ENCODE measurements at regions not wholly inside any gene's neighbourhood (a gene's known extent, or its start where the extent isn't known, plus 50 kb on each side); places are given as distances from the start of the nearest gene placed in this dataset.

DNA sequence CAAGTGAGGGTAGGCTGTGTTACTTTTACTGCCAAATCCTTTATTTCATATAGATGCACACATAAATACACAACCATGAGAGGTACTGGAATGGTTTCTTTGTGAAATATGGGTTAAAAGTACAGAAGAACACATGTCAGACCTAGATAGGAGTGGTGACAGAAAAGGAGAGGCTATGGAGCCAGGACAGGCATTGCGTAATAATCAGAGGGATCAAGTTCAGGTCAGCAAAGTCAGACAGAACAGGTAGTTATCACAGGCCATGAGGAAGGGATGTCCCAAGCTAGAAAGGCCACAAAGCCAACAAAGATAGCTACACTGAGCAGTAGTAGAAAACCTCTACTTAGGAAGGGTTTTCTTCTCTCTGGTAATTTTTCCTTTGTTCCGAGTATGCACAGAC lies 272.6 kb downstream of the KCNN2 start:
- no peak for DNase-seq (ENCODE audit: low read depth)
- TF ChIP-seq, protein P1, sequence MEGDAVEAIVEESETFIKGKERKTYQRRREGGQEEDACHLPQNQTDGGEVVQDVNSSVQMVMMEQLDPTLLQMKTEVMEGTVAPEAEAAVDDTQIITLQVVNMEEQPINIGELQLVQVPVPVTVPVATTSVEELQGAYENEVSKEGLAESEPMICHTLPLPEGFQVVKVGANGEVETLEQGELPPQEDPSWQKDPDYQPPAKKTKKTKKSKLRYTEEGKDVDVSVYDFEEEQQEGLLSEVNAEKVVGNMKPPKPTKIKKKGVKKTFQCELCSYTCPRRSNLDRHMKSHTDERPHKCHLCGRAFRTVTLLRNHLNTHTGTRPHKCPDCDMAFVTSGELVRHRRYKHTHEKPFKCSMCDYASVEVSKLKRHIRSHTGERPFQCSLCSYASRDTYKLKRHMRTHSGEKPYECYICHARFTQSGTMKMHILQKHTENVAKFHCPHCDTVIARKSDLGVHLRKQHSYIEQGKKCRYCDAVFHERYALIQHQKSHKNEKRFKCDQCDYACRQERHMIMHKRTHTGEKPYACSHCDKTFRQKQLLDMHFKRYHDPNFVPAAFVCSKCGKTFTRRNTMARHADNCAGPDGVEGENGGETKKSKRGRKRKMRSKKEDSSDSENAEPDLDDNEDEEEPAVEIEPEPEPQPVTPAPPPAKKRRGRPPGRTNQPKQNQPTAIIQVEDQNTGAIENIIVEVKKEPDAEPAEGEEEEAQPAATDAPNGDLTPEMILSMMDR (conservative IDR thresholded peaks at IDR 0.05; ENCODE audit: control insufficient read depth, insufficient read depth, low read depth, low read length): no peak
- H3K4me3 ChIP-seq (ENCODE audit: control insufficient read depth, low read depth, low read length): no peak overlapping the region

DNA sequence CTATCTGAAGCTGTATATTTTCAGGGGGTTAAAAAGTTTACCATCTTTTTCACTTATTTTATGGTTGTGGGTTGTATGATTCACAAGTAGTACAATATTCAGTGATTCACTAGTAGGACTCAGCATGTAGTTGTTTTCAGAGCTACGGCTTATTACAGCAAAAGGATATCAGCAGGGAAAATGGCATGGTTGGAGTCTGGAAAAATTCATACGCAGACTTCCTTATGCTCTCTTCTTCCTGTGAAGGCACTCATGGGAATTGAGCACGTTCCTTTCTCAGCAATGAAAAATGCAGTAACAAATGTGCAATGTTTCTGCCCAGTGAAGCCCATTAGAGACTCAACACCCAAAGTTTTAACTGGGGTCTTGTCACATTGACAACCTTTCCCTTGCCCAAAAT lies 250.5 kb downstream of the KCNN2 start:
- TF ChIP-seq, protein P1 (conservative IDR thresholded peaks at IDR 0.05; ENCODE audit: control insufficient read depth, insufficient read depth, low read depth, low read length): no peak
- no peak overlapping the region for H3K4me3 ChIP-seq (ENCODE audit: control insufficient read depth, low read depth, low read length)
- peak; percentile 1 for DNase-seq (ENCODE audit: low read depth)

DNA sequence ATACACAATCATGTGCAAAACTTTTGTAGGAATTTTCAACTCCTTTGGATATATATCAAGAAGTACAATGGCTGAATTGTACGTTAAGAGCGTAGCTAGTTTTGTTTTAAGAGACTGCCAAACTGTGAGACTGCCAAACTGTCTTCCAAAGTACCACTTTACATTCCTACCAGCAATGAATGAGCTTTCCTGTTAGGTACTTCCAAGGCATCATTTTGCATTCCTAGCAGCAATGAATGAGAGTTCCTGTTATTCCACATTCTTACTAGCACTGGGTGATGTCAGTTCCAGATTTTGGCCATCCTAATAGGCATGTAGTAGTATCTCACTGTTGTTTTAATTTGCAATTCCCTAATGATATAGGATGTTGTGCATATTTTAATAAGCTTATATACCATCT lies 219.3 kb downstream of the KCNN2 start:
- DNase-seq (ENCODE audit: low read depth): no peak
- TF ChIP-seq, protein P1 (conservative IDR thresholded peaks at IDR 0.05; ENCODE audit: control insufficient read depth, insufficient read depth, low read depth, low read length): no peak

DNA sequence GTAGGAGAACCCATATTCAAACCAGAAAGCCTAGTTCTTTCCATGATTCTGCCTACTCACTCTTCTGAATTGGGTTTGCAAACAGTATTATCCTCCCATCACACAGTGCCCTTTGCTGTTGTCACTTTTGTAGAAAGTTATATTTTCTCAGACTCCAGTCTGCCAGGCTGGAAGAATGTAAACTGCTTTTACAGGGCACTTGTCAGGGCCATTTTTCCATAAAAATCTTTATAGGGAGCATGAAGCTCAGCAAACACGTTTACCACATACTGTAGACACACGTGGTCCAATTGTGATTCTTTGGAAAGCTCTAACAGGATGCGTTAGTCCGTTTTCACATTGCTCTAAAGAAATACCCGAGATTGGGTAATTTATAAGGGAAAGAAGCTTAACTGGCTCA lies 204.0 kb downstream of the KCNN2 start:
- no peak overlapping the region for H3K4me3 ChIP-seq (ENCODE audit: control insufficient read depth, low read depth, low read length)
- no peak for DNase-seq (ENCODE audit: low read depth)
- TF ChIP-seq, protein P1 (conservative IDR thresholded peaks at IDR 0.05; ENCODE audit: control insufficient read depth, insufficient read depth, low read depth, low read length): no peak

More for the DNA sequence above, 219.3 kb downstream of the KCNN2 start:
- no peak overlapping the region for H3K4me3 ChIP-seq (ENCODE audit: control insufficient read depth, low read depth, low read length)

DNA sequence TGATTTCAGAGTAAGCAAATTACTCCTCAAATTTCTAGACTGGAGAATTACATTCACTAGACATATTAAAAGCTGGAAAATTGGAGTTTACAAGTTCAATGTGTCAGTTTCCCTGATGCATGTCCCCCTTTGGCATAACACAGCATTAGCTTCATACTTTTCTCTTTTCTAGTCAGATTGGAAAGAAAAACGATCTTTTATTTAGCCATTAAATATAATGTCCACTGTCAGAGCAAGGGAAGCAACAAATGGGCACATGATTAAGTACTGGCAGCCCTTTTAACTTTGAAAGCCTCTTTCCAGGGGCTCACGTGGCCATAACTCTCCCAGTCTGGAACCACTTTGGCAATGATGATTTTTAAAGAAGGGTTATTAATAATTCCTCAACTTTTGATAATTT lies 203.3 kb downstream of the KCNN2 start:
- DNase-seq (ENCODE audit: low read depth): no peak
- TF ChIP-seq, protein P1 (conservative IDR thresholded peaks at IDR 0.05; ENCODE audit: control insufficient read depth, insufficient read depth, low read depth, low read length): no peak
- H3K4me3 ChIP-seq (ENCODE audit: control insufficient read depth, low read depth, low read length): no peak overlapping the region

DNA sequence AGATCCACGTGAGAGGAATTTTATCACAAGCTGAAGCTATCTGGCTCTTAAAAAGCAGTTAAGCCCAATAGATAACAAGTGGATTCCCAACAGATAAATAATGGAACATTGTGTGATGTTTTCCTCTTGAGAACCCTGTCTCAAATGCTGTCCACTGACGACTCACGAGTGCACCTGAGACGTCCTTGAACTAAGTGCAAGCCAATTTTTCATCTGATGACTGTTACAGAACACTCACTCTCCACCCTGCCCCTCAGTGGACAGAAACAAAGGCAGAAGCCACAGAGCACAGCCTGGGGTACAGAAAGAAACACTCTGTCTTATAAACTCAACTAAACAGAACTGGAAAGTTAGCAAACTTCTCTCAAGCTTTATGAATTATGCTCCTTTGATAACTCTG lies 199.5 kb downstream of the KCNN2 start:
- TF ChIP-seq, protein P1 (conservative IDR thresholded peaks at IDR 0.05; ENCODE audit: control insufficient read depth, insufficient read depth, low read depth, low read length): no peak
- no peak overlapping the region for H3K4me3 ChIP-seq (ENCODE audit: control insufficient read depth, low read depth, low read length)
- no peak for DNase-seq (ENCODE audit: low read depth)

Data from fibroblast of mammary gland (primary cell).